Dermis microvascular lymphatic vessel endothelial cell (primary cell): ENCODE measurements at regions not wholly inside any gene's neighbourhood (a gene's known extent, or its start where the extent isn't known, plus 50 kb on each side); places are given as distances from the start of the nearest gene placed in this dataset.
"Not testable (repeated sequence)": the region's sequence is repeated elsewhere in the genome, so short reads cannot be mapped to it uniquely, and the experiment has no call there.

ENCODE experiments used
- DNase-seq, 2 donors: peaks; one replicate each; pipeline versions ENCODE4 v3.0.0 to v3.0.0-alpha.2; 2010; ENCODE audit warnings: low read depth in 2 of 2

DNA sequence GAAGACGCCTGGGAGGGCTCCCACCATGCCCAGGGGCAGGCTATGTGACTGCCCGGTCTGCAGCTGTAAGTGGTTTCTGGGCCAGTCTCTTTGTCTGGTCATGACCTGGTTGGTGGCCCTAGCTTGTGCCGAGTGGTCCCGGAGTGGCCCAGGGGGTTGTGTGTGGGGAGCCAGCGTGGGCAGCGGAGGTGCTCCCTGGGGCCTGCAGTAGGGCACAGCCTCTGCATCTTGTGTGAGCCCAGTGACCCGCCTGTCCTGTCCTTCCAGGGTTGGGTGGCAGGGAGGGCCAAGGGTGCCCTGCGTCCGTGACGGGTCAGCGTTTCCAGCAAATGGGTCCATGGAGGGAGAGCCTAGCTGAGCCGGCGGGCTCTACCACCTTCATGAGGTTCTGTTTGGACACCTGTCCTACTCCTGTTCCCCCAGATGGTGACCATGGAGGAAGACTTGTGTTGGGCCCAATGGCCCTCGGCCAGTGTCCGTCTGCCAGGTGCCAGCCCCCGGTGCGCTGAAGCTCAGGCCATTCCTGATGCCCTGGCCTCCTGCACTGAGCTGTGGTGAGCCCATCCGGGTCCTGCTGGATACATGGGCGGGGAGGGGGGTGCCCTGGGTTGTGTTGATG is 215.4 kb downstream of the SNRPN start:
- DNase-seq: no peak

DNA sequence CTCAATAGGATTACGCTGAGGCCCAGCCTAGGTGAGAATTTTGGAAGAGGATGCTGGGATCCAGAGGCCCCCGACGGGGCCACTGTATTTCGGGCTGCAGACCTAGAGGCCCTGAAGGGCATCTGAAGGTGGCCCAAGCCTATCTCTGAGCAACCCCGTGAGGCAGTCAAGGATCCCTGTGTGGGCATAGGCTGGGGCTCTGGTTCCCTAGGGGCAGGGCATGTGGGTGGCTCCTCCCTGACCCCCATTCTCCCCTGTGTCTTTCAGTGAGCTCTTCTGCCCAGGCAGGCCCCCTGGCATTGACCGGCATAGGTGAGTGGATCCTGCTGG is 216.0 kb downstream of the SNRPN start:
- DNase-seq: no peak

DNA sequence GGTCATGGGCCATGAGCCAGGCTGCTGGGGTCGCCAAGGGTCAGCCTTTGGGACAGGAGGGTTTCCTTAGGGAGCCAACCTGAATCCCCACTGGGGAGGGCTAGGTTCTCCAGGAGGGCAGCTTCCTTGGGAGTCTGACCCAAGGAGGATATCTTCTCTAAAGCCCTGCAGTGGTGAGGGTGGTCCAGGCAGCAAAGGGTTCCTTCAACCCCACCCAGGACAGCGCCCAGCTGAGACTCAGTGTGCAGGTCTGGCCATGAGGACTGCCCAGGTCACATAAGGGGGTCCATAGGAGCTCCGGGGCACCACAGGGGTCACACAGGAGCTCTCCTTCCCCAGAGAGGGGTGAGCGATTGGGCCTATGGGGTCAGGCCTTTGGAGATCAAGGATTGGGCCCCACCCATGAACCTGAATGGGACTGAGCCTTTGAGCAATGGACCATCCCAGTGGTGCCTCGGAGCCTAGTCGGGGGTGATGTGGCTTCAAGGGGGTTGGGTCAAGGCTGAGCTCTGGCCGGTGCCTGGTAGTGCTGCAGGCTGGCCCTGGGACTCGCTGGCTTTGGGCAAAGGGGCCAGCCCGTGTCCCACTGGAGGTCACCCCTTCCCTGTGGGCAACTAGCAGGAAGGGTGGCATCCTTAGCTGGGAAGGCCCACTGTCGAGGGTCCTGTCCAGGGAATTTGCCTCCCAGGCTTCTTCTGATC is 216.5 kb downstream of the SNRPN start:
- DNase-seq: no peak

DNA sequence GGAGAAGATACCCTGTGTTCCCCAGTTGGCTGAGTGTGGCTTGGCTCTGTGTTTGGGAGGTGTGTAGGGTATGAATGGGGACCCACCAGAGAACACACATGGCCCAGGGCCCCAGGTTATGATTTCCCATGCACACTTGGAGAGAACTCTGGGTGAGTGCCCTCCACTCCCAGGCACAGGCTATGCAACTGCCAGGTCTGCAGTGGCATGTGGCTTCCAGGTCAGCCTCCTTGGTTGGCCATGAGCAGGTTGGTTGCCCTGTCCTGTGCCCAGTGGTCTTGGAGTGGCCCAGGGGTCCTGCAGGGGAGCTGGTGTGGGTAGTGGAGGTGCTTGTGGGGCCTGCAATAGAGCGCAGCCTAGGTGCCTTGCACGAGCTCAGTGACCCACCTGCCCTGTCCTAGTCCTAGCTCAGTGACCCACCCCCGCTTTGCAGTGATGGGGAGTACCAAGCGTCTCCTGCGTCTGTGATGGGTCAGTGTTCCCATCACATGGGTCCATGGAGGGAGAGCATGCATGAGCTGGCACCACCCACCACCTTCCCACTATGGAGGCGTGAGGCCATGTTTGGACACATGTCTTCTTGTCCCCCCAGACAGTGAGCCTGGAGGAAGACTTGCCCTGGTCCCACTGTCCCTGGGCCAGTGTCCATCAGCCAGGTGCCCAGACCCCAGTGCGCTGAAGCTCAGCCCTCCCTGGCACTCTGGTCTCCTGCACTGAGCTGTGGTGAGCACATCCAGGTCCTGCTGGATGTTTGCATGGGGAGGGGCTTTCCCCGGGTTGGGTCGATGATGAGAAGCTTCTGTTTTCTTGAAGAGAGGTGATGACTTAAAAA is 217.3 kb downstream of the SNRPN start:
- no peak for DNase-seq

GRCh38 chr15:25172691-25173090 is 217.9 kb downstream of the SNRPN start:
- DNase-seq: no peak

DNA sequence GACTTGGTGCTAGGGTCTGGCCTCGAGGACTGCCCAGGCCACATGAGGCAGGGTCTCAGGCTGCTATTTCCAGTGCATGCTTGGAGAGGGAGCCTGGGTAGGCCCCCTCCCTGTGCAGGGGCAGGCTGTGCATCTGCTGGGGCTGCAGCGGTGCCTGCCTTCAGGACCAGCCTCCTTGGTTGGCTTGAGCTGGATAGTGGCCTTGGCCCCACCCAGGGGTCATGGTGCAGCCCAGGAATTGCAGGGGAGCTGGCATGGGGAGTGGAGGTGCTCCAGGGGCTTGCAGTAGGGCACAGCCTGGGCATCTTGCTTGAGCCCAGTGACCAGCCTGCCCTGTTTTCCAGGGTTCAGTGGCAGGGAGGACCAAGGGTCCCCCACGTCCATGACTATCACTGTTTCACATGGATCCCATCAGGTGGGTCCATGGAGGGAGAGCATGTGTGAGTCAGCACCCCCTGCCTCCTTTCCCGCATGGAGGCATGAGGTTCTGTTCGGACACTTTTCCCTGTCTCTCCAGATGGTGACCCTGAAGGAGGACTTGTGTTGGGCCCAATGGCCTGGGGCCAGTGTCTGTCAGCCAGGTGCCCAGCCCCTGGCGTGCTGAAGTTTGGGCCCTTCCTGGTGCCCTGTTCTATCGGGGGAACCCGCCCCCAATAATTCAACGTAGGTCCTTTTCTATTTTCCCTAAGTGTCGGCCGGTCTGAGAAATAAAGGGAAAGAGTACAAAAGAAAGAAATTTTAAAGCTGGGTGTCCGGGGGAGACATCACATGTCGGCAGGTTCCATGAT is 218.6 kb downstream of the SNRPN start:
- no peak for DNase-seq

GRCh38 chr15:25174149-25174548 is 219.4 kb downstream of the SNRPN start:
- not testable (repeated sequence) for DNase-seq

DNA sequence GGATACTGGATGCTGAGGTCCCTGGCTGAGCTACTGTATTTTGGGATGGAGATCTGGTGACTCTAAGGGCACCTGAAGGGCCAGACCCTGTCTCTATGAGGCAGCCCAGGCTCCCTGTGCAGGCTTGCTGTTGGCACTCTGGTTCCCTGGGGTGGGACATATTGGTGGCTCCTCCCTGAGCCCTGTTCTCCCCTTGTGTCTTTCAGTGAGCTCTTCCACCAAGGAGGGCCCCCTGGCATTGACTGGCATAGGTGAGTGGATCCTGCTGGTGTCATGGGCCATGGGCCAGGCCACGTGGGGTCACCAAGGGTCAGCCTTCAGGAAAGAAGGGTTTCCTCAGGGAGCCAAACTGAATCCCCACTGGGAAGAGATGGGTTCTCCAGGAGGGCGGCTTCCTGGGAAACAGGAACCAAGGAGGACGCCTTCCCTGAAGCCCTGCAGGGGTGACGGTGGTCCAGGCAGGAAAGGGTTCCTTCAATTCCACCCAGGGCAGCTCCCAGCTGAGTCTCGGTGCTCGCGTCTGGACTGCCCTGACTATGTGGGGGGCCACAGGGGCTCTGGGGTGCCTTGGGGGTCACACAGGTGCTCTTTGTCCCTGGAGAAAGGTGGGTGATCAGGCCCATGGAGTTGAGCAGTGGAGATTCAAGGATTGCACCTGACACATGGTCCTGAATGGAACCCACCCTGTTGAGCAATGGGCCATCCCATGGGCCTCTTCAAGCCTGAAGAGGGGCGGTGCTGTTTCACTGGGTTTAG is 220.4 kb downstream of the SNRPN start:
- DNase-seq: no peak

DNA sequence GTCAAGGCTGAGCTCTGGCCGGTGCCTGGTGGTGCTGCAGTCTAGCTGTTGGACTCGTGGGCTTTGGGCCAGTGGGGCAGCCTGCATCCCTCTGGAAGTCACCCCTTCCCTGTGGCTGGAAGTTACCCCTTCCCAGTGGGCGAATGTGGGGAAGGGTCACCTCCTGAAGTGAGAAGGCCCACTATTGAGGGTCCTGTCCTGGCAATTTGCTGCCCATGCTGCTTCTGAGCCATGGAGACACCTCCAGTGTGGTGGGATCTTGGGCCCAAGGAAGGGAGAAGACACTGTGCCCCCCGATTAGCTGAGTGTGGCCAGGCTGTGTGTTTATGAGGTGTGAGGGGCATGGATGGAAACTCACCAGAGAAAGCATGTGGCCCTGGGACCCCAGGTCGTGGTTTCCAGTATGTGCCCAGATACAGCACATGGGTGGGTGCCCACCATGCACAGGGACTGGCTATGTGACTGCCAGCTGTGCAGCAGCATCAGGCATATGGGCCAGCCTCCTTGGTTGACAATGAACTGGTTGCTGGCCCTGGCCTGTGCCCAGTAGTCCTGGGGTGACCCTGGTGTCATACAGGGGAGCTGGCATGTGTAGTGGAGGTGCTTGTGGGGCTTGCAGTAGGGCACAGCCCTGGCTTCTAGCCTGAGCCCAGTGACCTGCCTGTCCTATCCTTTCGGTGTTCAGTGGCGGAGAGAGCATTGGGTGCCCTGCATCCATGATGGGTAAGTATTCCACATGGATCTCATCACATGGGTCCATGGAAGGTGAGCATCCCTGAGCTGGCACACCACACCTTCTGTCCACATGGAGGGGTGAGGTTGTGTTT is 221.2 kb downstream of the SNRPN start:
- DNase-seq: no peak

DNA sequence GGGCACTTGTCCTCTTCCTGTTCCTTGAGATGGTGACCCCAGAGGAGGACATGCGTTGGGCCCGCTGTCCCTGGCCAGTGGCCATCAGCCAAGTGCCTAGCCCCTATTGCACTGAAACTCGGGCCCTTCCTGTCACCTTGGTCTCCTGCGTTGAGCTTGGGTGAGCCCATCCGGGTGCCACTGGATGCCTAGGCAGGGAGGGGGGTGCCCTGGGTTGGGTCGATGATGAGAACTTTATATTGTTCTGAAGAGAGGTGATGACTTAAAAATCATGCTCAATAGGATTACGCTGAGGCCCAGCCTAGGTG is 221.8 kb downstream of the SNRPN start:
- no peak for DNase-seq

DNA sequence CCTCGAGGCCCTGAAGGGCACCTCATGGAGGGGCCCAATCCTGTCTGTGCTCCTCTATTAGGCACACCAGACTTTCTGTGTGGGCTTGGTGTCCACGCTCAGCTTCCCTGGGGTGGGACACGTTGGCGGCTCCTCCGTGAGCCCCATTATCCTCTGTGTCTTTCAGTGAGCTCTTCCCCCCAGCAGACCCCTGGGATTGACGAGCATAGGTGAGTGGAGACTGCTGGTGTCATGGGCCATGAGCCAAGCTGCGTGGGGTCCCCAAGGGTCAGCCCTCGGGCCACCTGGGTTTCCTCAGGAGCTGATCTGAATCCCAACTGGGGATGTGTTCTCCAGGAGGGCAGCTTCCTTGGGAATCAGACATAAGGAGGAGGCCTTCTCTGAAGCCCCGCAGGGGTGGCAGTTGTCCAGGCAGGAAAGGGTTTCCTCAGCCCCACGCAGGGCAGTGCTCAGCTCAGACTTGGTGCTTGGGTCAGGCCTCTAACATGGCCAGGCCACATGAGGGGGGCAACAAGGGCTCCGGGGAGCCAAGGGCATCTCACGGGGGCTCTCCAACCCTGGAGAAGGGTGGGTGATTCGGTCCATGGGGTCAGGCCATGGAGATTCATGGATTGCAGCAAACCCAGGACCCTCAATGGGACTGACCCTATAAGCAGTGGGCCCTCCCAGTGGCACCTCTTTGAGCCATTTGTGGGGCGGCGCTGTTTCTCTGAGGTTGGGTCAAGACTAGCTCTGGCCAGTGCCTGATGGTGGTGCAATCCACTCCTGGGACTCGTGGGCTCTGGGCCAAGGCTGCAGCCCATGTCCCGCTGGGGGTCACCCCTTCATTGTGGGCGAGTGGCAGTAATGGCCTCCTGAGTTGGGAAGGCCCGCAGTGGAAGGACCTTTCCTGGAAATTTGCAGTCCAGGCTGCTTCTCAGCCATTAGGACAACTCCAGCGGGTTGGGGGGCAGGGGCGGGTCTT is 222.5 kb downstream of the SNRPN start:
- DNase-seq: no peak

GRCh38 chr15:25177955-25178801 is 223.4 kb downstream of the SNRPN start:
- DNase-seq: no peak

GRCh38 chr15:25178835-25179672 is 224.3 kb downstream of the SNRPN start:
- DNase-seq: no peak

GRCh38 chr15:25179673-25180511 is 225.1 kb downstream of the SNRPN start:
- DNase-seq: no peak

DNA sequence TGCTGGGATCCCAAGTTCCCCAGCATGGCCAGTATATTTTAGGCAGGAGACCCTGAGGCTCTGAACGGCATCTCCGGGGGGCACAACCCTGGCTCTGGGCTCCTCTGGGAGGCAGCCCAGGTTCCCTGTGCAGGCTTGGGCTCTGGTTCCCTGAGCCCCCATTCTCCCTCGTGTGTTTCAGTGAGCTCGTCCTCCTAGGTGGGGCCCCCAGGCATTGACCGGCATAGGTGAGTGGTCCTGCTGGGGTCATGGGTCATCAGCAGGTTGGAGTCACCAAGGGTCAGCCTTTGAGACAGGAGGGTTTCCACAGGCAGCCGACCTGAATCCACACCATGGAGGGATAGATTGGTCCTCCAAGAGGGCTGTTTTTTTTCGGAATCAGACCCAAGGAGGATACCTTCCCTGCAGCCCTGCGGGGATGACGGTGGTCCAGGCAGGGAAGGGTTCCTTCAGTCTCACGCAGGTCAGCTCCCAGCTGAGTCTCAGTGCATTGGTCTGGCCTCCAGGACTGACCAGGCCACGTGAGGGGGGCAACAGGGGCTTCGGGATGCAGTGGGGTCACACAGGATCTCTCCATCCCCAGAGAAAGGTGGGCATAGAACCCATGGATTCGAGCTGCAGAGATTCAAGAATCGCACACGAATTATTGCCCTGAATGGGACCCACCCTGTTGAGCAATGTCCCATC is 226.0 kb downstream of the SNRPN start:
- DNase-seq: no peak
